ENCODE measurements at regions not wholly inside any gene's neighbourhood (a gene's known extent, or its start where the extent isn't known, plus 50 kb on each side); places are given as distances from the start of the nearest gene placed in this dataset.

- TF ChIP-seq CHD7 (IDR thresholded peaks at IDR 0.05; ENCODE audit: insufficient replicate concordance, low read length) (no peak), KDM1A (IDR thresholded peaks at IDR 0.05; ENCODE audit: borderline replicate concordance, low read length) (no peak), SAP30 (IDR thresholded peaks at IDR 0.05; ENCODE audit: insufficient read depth, insufficient replicate concordance, low read length) (no peak), NANOG (IDR thresholded peaks at IDR 0.05; ENCODE audit: insufficient read depth, low read depth, low read length, poor library complexity, severe bottlenecking) (no peak), SP1 (IDR thresholded peaks at IDR 0.05; ENCODE audit: low read depth, low read length) (no peak), KDM5A (IDR thresholded peaks at IDR 0.05; ENCODE audit: low read length) (no peak), YY1 (IDR thresholded peaks at IDR 0.05; ENCODE audit: low read depth, low read length) (no peak), KDM4A (IDR thresholded peaks at IDR 0.05; ENCODE audit: low read depth, low read length, severe bottlenecking) (no peak), POLR2A (IDR thresholded peaks at IDR 0.05; ENCODE audit: control extremely low read depth in 1 of 2, low read depth in 2 of 2, low read length in 2 of 2) (no peak), USF2 (IDR thresholded peaks at IDR 0.05; ENCODE audit: low read length) (no peak)
Observed at GRCh38 chr11:95392644-95393043, 161.6 kb upstream of the SESN3 start (continued).
